ENCODE measurements at regions not wholly inside any gene's neighbourhood (a gene's known extent, or its start where the extent isn't known, plus 50 kb on each side); places are given as distances from the start of the nearest gene placed in this dataset.

- H3K4me3 ChIP-seq: no peak overlapping the region
- intact Hi-C loops (cut with DNase I; ENCODE audit: low total_unique reads): no loop called here
- no peaks in the 10 kb centered on the region for H3K36me3 ChIP-seq
- H3K27ac ChIP-seq: no peak overlapping the region
- TF ChIP-seq POLR2AphosphoS5 (IDR thresholded peaks at IDR 0.05) (no peak), CTCF (IDR thresholded peaks at IDR 0.05) (no peak), POLR2A (IDR thresholded peaks at IDR 0.05) (no peak)
- H3K27me3 ChIP-seq: peaks cover 0 to 9% of the 10 kb centered on the region in 2 donors
- no peak for DNase-seq (ENCODE audit: low spot score in 2 of 2)
- no peaks in the 10 kb centered on the region for H3K4me1 ChIP-seq
- H3K9me3 ChIP-seq: peaks cover 0 to 3% of the 10 kb centered on the region in 2 donors
Observed at GRCh38 chr10:130836344-130836743, 475.2 kb downstream of the TCERG1L start.

- no peak for DNase-seq (ENCODE audit: low spot score in 2 of 2)
- Histone ChIP-seq H3K4me3 (no peak overlapping the region), H3K36me3 (no peaks in the 10 kb centered on the region), H3K4me1 (no peaks in the 10 kb centered on the region), H3K9me3 (peaks cover 0 to 3% of the 10 kb centered on the region in 2 donors), H3K27me3 (no peaks in the 10 kb centered on the region), H3K27ac (no peak overlapping the region)
- intact Hi-C loops (cut with DNase I; ENCODE audit: low total_unique reads): no loop called here
- TF ChIP-seq POLR2A (IDR thresholded peaks at IDR 0.05) (no peak), POLR2AphosphoS5 (IDR thresholded peaks at IDR 0.05) (no peak), CTCF (IDR thresholded peaks at IDR 0.05) (no peak)
Observed at GRCh38 chr10:130843051-130843653, 468.4 kb downstream of the TCERG1L start.

- Histone ChIP-seq H3K27ac (no peak overlapping the region), H3K36me3 (no peaks in the 10 kb centered on the region), H3K4me1 (no peaks in the 10 kb centered on the region), H3K27me3 (no peaks in the 10 kb centered on the region), H3K9me3 (peaks cover 0 to 3% of the 10 kb centered on the region in 2 donors), H3K4me3 (no peak overlapping the region)
- no peak for DNase-seq (ENCODE audit: low spot score in 2 of 2)
- TF ChIP-seq CTCF (IDR thresholded peaks at IDR 0.05) (no peak), POLR2AphosphoS5 (IDR thresholded peaks at IDR 0.05) (no peak), POLR2A (IDR thresholded peaks at IDR 0.05) (no peak)
- intact Hi-C loops (cut with DNase I; ENCODE audit: low total_unique reads): no loop called here
Observed at GRCh38 chr10:130844310-130844709, 467.2 kb downstream of the TCERG1L start.

GRCh38 chr10:130847170-130847569 lies 464.4 kb downstream of the TCERG1L start:
- Histone ChIP-seq H3K4me3 (no peak overlapping the region), H3K36me3 (no peaks in the 10 kb centered on the region), H3K9me3 (peaks cover 4 to 9% of the 10 kb centered on the region in 2 donors), H3K27me3 (no peaks in the 10 kb centered on the region), H3K27ac (no peak overlapping the region), H3K4me1 (no peaks in the 10 kb centered on the region)
- no peak for DNase-seq (ENCODE audit: low spot score in 2 of 2)
- intact Hi-C loops (cut with DNase I; ENCODE audit: low total_unique reads): no loop called here
- TF ChIP-seq POLR2A (IDR thresholded peaks at IDR 0.05) (no peak), POLR2AphosphoS5 (IDR thresholded peaks at IDR 0.05) (no peak), CTCF (IDR thresholded peaks at IDR 0.05) (no peak)

GRCh38 chr10:130848855-130849254 lies 462.7 kb downstream of the TCERG1L start:
- no peak overlapping the region for H3K27ac ChIP-seq
- no peak for DNase-seq (ENCODE audit: low spot score in 2 of 2)
- no peaks in the 10 kb centered on the region for H3K36me3 ChIP-seq
- peaks cover 4 to 24% of the 10 kb centered on the region in 2 donors for H3K9me3 ChIP-seq
- intact Hi-C loops (cut with DNase I; ENCODE audit: low total_unique reads): no loop called here
- H3K27me3 ChIP-seq: no peaks in the 10 kb centered on the region
- no peak overlapping the region for H3K4me3 ChIP-seq
- H3K4me1 ChIP-seq: no peaks in the 10 kb centered on the region
- TF ChIP-seq CTCF (IDR thresholded peaks at IDR 0.05) (no peak), POLR2AphosphoS5 (IDR thresholded peaks at IDR 0.05) (no peak)
